NCI-H2227 (cell line): ENCODE measurements at regions not wholly inside any gene's neighbourhood (a gene's known extent, or its start where the extent isn't known, plus 50 kb on each side); places are given as distances from the start of the nearest gene placed in this dataset.

Experiments used
- DNase-seq: peaks from one replicate; lab custom pipeline; 2025; ENCODE audit not compliant: unreplicated experiment; lab: John Stamatoyannopoulos, UW

DNA sequence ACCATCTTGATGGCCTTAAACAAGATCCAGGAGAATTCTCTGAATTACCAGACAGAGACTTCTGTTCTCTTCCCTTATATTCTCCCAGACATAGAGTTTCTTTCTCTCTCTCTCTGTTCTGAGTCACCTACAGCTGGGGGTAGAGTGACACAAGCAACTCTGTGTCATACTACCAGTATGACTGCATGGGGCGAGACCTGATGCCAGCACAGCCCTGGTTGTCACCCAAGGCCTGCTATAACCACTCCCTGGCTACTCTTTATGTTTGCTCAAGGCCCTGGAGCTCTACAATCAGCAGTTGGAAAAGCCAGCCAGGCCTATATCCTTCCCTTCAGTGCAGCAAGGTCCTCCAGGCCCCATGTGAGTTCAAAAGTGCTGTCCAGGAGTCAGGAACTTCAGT is 114.2 kb upstream of the TENT5D start:
- DNase-seq = no peak

DNA sequence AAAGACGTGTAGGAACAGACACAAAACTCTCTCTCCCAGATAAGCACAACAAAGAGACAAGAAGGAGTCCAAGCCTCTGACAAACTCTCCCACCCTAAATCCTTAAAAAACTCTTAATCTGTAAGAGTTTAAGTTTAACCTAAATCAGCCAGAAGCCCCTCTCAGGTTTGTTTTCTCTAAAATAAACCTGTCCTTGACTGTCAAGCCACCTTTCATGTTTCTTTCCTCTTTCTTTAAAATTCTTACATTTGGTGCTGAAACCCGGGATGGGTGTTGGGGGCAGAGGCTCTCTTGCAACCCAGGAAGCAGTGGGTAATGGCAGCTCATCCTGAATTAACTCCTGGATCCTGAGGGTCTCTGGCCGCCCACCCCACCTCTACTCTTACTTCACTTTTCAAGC is 107.8 kb upstream of the TENT5D start:
- no peak for DNase-seq

DNA sequence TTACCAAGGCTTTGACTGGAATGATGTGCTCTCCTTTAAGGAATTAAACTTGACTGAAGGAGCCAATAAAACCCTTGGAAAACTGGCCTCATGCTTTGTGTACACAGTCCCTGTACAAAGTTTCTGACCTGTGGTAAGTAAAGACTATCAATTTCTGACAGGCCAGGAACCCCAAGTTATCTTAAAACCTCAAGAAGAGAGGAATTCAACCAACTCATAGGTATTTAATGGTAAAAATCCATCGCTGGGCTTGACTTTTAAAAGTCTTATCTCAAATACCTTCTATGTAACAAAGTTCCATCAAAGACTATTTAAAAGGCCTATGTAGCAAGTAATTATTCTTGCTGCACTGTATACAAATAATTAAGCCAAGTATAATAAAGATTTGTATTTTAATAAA is 103.7 kb upstream of the TENT5D start:
- no peak for DNase-seq

DNA sequence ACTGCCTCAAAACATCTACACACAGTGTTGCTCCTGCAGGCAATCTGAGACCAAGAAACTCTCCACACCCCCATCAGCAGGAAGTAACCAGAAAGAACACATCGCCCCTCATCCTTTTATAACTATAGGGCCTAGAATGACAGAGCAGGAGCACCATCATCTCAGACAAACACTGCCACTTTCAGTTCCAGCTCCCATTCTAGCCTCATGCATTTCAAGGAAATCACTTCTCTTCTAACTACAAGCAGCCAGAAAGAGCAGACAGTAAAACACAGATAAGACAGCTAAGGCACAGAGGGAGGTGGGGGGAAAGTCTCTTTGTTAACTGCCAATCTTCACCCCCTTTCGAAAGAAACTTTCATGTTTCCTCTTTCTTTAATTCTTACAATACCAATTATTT is 102.6 kb upstream of the TENT5D start:
- DNase-seq = no peak

DNA sequence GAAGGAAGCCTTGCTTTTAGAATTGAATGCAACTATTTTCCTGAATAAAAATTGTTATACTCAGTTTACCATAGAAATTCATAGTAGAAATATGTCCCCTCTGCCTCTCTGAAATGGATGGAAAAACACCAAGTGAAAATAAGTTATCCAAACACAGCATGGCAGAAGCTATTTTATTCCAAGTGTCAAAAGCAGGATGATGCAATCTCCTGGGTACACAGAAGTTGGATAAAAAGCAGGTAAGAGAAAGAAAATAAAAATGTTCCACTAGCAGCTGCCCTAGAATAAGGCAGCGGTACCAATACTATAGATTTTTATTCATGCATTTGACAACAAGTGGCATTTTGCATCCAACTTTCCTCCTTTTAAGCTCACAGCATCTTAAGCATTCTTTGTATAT is 89.0 kb upstream of the TENT5D start:
- DNase-seq = no peak

DNA sequence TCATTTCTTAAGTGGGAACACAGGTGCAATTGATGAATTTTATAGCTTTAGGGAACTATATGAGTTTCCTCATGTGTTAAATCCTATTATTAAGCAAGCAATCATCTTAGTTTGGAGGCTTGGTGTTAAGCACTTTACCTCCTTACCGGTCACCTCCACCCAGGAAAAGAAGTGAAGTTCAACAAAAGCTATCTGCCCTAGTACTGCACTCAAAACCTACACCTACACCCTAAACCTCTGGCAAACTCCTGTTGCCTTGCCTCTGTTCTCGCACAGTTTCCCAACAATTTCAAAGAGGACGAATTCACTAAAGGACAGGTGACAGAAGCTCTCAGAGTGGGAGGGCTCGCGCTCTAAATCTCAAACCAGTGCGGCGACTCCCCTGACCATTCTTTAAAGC is 85.7 kb upstream of the TENT5D start:
- DNase-seq = no peak

DNA sequence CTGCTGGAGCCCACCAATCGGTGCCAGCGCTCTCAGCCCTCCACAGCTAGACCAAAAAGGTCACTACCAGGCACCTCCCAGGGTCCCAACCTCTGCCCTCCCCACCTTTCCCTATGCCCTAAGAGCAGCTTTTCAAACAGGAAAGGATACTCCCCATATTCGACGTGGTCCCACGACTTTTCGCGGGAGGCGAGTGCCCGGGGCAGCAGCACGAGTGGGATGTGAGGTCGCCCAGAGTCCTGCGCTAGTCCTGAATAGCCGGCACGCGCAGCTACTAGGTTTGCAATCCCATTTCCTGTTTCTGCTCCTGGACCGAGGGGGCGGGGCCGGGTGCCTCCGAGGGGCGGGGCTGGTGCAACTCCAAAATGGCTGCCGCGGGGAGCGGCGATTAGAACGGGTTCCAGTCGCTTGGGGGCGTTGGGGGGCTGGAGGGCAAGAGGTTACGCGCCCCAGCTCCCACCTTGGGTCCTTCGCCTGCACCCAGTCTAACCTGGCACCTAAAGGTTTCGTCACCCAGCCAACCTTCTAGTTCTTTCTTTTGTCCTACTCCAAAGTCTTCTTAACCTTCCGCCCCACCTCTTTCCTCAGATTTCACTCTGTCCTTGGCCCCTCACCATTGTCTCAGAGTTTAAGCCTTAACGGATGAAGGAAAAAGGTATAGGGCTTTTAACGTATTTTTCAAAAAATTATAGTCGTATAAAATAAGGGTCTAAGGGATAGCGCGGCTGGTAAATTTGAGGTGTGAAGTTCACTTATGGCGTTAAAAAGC is 85.0 kb upstream of the TENT5D start:
- DNase-seq = peak; percentile 6

DNA sequence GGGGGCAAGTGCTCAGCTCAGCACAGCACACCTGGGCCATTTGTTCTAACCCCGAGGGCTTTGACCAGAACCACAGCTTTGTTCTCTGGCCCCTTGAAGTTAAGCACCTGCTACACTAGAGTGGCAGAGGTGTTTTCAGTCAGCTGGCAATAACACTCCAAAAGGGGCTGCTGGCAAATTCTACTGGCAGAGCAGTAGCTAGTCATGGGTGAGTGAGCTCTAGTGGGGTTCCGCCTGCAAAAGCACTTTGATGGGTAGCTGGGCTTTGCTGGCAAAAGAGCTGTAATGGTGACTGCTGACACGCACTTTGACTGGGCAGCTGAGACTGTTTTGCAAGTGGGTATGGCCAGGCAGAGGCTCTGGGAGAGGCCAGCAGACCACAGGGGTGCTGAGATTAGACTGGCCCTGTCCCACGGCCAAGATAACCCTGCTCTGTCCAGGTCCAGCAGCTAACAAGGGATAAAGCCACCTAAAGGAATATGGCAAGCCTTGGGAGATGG is 65.2 kb upstream of the TENT5D start:
- DNase-seq = no peak
